IPS DF 4.7 (cell line): ENCODE measurements at regions not wholly inside any gene's neighbourhood (a gene's known extent, or its start where the extent isn't known, plus 50 kb on each side); places are given as distances from the start of the nearest gene placed in this dataset.
"Not testable (repeated sequence)": the region's sequence is repeated elsewhere in the genome, so short reads cannot be mapped to it uniquely, and the experiment has no call there.

Experiments
- DNase-seq: peaks from one replicate; pipeline ENCODE4 v3.0.0-alpha.2; 2013; ENCODE audit warnings: low spot score; ENCODE audit errors: extremely low read depth

- no peak for DNase-seq
Measured at GRCh38 chr2:138066139-138066806, 102.0 kb downstream of the HNMT start.

GRCh38 chr2:138066841-138067240 is 102.6 kb downstream of the HNMT start:
- DNase-seq, result no peak

GRCh38 chr2:138068669-138069068 is 104.4 kb downstream of the HNMT start:
- DNase-seq, result not testable (repeated sequence)

- DNase-seq, result not testable (repeated sequence)
Measured at GRCh38 chr2:138071042-138071719, 106.9 kb downstream of the HNMT start.

GRCh38 chr2:138071720-138072719 is 107.7 kb downstream of the HNMT start:
- DNase-seq, result no peak

GRCh38 chr2:138078153-138078552 is 113.9 kb downstream of the HNMT start:
- no peak for DNase-seq

- DNase-seq, result no peak
Measured at GRCh38 chr2:138079976-138080375, 115.7 kb downstream of the HNMT start.

- DNase-seq, result no peak
Measured at GRCh38 chr2:138081225-138082073, 117.2 kb downstream of the HNMT start.

- DNase-seq, result no peak
Measured at GRCh38 chr2:138084206-138084605, 119.9 kb downstream of the HNMT start.

- DNase-seq, result not testable (repeated sequence)
Measured at GRCh38 chr2:138085441-138085840, 121.2 kb downstream of the HNMT start.

GRCh38 chr2:138086576-138086975 is 122.3 kb downstream of the HNMT start:
- no peak for DNase-seq

GRCh38 chr2:138087751-138088593 is 123.7 kb downstream of the HNMT start:
- DNase-seq, result no peak

- no peak for DNase-seq
Measured at GRCh38 chr2:138090330-138090729, 126.1 kb downstream of the HNMT start.

- no peak for DNase-seq
Measured at GRCh38 chr2:138093455-138093854, 129.2 kb downstream of the HNMT start.

- DNase-seq, result no peak
Measured at GRCh38 chr2:138094031-138094430, 129.8 kb downstream of the HNMT start.

GRCh38 chr2:138095336-138095735 is 131.1 kb downstream of the HNMT start:
- no peak for DNase-seq

GRCh38 chr2:138099288-138099687 is 135.0 kb downstream of the HNMT start:
- DNase-seq, result not testable (repeated sequence)

- no peak for DNase-seq
Measured at GRCh38 chr2:138101718-138102117, 137.4 kb downstream of the HNMT start.

GRCh38 chr2:138102664-138103063 is 138.4 kb downstream of the HNMT start:
- DNase-seq, result no peak

- DNase-seq, result no peak
Measured at GRCh38 chr2:138103156-138103555, 138.9 kb downstream of the HNMT start.
